Left ventricle myocardium inferior (tissue), 1 donor: ENCODE measurements at regions not wholly inside any gene's neighbourhood (a gene's known extent, or its start where the extent isn't known, plus 50 kb on each side); places are given as distances from the start of the nearest gene placed in this dataset.

ENCODE experiments used
- DNase-seq: peaks from one replicate; pipeline ENCODE4 v3.0.0-alpha.2; 2020
- H3K27ac ChIP-seq: fragments of 200-600 bp; replicated peaks from 2 replicates; pipeline ENCODE4 v1.8.0; 2021
- H3K27me3 ChIP-seq: fragments of 200-600 bp; 2 replicates; pipeline ENCODE4 v1.8.0; 2021; ENCODE audit warnings: low read depth
- H3K36me3 ChIP-seq: fragments of 200-600 bp; 2 replicates; pipeline ENCODE4 v1.8.0; 2021
- H3K4me1 ChIP-seq: fragments of 200-600 bp; 2 replicates; pipeline ENCODE4 v1.8.0; 2021
- H3K4me3 ChIP-seq: fragments of 200-600 bp; 2 replicates; pipeline ENCODE4 v1.8.0; 2021; ENCODE audit warnings: mild to moderate bottlenecking, moderate library complexity
- H3K9me3 ChIP-seq: fragments of 200-600 bp; replicated peaks from 2 replicates; pipeline ENCODE4 v1.8.0; 2021
- intact Hi-C: fragments of 100-400 bp; cut with micrococcal nuclease; formaldehyde crosslinking; loops from one replicate; pipeline ENCODE4 v1.11.0; 2022
- TF ChIP-seq, protein P1 (sequence below): fragments of 200-600 bp; IDR thresholded peaks from 2 replicates; pipeline ENCODE4 v1.8.0; 2021; ENCODE audit warnings: antibody characterized with exemption, mild to moderate bottlenecking, borderline replicate concordance
- donor health status: DM: no; HTN: yes; CAD: no; lungs with severe emphysema.

DNA sequence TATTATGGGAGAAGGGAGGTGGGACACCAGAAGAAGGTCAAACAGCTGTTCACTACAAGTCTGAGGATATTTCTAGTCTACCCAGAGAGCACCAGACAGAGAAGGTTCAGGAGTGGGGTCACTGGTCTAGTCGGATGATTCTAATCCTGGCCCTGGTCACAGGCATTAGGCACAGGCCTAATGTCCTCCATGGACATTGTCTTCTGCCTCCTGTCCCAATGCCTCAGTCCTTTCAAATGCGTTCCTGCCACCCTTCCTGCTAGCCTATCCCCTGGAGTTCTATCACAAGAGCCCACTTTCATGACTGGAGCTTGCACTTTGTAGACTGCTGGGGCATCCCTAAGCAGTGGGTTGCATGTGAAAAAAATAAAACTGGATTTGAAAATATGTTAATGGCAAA lies 83.9 kb upstream of the PFN2 start:
- H3K4me1 ChIP-seq = no peaks in the 10 kb centered on the region
- H3K27ac ChIP-seq = no peak overlapping the region
- TF ChIP-seq, protein P1, sequence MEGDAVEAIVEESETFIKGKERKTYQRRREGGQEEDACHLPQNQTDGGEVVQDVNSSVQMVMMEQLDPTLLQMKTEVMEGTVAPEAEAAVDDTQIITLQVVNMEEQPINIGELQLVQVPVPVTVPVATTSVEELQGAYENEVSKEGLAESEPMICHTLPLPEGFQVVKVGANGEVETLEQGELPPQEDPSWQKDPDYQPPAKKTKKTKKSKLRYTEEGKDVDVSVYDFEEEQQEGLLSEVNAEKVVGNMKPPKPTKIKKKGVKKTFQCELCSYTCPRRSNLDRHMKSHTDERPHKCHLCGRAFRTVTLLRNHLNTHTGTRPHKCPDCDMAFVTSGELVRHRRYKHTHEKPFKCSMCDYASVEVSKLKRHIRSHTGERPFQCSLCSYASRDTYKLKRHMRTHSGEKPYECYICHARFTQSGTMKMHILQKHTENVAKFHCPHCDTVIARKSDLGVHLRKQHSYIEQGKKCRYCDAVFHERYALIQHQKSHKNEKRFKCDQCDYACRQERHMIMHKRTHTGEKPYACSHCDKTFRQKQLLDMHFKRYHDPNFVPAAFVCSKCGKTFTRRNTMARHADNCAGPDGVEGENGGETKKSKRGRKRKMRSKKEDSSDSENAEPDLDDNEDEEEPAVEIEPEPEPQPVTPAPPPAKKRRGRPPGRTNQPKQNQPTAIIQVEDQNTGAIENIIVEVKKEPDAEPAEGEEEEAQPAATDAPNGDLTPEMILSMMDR = no peak
- H3K27me3 ChIP-seq = no peaks in the 10 kb centered on the region
- intact Hi-C loops = no loop called here
- H3K36me3 ChIP-seq = no peaks in the 10 kb centered on the region
- no peak for DNase-seq
- H3K4me3 ChIP-seq = no peak overlapping the region
- no peaks in the 10 kb centered on the region for H3K9me3 ChIP-seq

DNA sequence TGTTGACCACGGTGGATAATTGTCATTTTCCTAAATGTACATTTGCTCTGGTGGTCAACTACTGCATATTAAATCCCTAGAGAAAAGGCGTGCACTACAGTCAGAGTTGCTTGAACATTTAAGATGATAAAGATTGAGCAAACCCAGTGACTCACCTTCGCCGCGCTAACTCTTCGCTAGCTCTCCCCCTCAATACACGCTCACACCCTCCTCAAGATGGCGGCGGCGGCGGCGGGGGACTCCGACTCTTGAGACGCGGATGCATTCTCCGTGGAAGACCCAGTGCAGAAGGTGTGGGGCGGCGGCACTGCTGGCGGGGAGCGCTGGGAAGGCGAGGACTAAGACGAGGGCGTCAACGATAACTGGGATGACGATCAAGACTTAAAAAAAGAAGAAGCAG lies 79.8 kb upstream of the PFN2 start:
- intact Hi-C loops = no loop called here
- H3K27ac ChIP-seq = no peak overlapping the region

DNA sequence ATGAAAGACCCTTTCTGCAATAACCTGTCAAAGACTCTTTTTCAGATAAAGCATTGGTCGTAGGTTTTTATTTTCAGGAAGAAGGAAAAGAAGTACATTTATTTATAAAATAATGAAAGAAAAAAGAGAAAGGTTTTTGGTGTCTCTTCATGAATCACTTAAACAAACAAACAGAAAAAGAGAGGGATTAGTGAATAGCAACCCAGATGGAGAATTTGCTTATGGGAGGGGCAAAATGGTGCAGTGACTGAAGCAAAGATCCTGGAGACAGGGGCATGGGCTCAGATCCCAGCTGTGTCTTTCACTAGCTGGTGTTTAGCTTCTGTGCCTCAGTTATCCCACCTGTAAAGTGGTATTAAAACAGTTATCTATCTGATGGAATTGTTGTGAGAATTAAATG lies 78.6 kb upstream of the PFN2 start:
- Histone ChIP-seq H3K27me3 (no peaks in the 10 kb centered on the region), H3K36me3 (no peaks in the 10 kb centered on the region), H3K27ac (no peak overlapping the region), H3K4me1 (no peaks in the 10 kb centered on the region), H3K9me3 (no peaks in the 10 kb centered on the region), H3K4me3 (no peak overlapping the region)
- TF ChIP-seq, protein P1 = no peak
- no peak for DNase-seq
- intact Hi-C loops = no loop called here

More for the DNA sequence above, 79.8 kb upstream of the PFN2 start:
- Histone ChIP-seq H3K36me3 (no peaks in the 10 kb centered on the region), H3K4me3 (no peak overlapping the region), H3K27me3 (no peaks in the 10 kb centered on the region), H3K9me3 (no peaks in the 10 kb centered on the region), H3K4me1 (no peaks in the 10 kb centered on the region)
- DNase-seq = no peak
- TF ChIP-seq, protein P1 = no peak

DNA sequence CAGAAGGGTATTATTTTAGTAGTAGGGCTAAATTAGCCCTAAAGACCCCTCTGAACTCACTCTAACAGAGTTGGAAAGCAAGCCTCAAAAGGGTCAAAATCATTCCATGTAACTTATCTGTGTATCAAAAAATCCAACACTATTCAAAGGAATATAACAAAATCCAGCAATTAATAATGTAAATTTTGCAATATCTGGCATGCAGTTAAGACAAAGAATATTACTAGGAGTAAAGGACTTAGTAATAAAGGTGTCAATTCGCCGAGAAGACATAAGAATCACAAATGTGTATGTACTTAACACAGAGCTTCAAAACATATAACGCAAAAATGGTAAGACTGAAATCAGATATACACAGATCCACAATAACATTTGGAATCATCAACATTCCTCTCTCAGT lies 71.2 kb upstream of the PFN2 start:
- no peak overlapping the region for H3K27ac ChIP-seq
- DNase-seq = no peak
- H3K27me3 ChIP-seq = no peaks in the 10 kb centered on the region
- no peak overlapping the region for H3K4me3 ChIP-seq
- H3K9me3 ChIP-seq = peaks cover 26% of the 10 kb centered on the region
- intact Hi-C loops = no loop called here
- peaks cover 3% of the 10 kb centered on the region for H3K36me3 ChIP-seq
- TF ChIP-seq, protein P1 = no peak
- no peaks in the 10 kb centered on the region for H3K4me1 ChIP-seq

DNA sequence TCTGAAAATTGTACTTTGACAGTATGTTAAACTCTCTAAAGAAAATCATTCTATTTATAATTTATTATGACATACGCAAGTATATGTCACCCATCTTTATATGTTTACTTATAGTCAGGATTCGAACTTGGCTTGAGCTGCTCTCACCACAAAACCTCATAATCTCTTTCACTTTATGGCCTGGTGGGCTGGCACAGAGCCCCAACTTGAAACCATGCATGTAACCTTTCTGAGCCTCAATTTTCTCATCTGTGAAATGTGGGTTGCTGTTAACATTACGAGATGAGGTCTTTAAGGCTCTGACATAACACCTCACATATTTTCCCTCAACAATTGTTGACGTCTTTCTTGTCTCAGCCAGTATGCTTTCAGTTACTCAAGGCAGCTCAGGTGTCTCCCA lies 69.4 kb upstream of the PFN2 start:
- TF ChIP-seq, protein P1 = no peak
- intact Hi-C loops = no loop called here
- peaks cover 3% of the 10 kb centered on the region for H3K36me3 ChIP-seq
- no peak overlapping the region for H3K27ac ChIP-seq
- H3K9me3 ChIP-seq = peaks cover 26% of the 10 kb centered on the region
- no peak overlapping the region for H3K4me3 ChIP-seq
- no peak for DNase-seq
- peaks cover 9% of the 10 kb centered on the region for H3K4me1 ChIP-seq
- no peaks in the 10 kb centered on the region for H3K27me3 ChIP-seq

DNA sequence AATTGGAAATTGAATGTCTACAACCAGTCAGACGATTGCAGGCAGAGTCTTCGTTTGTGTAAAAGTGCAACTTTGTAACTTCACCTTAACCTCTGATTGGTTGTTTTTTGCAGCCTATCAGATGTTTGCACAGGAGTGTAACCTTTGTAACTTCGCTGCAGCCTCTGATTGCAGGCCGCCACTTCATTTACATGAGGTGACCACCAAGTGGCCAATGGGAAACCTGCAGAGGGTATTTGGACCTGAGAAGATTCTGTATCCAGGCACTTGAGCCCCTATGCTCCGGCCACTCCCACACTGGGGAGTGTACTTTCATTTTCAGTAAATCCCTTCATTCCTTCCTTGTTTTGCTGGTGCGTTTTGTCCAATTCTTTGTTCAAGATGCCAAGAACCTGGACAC lies 68.1 kb upstream of the PFN2 start:
- H3K27me3 ChIP-seq = no peaks in the 10 kb centered on the region
- intact Hi-C loops = no loop called here
- TF ChIP-seq, protein P1 = no peak
- H3K4me1 ChIP-seq = peaks cover 9% of the 10 kb centered on the region
- H3K9me3 ChIP-seq = peaks cover 26% of the 10 kb centered on the region
- H3K4me3 ChIP-seq = no peak overlapping the region
- peaks cover 3% of the 10 kb centered on the region for H3K36me3 ChIP-seq
- H3K27ac ChIP-seq = no peak overlapping the region
- no peak for DNase-seq
